Loucy (cell line): ENCODE measurements at regions not wholly inside any gene's neighbourhood (a gene's known extent, or its start where the extent isn't known, plus 50 kb on each side); places are given as distances from the start of the nearest gene placed in this dataset.

Experiments
- H2AFZ ChIP-seq: fragments of 200-600 bp; sonication (generic); 2 replicates; pipeline ENCODE4 v1.6.0; 2016; ENCODE audit warnings: antibody characterized with exemption, mild to moderate bottlenecking, low read length, moderate library complexity
- H3F3A ChIP-seq: fragments of 200-600 bp; 2 replicates; pipeline ENCODE4 v1.6.0; 2016; ENCODE audit warnings: antibody characterized with exemption, low read depth, mild to moderate bottlenecking
- H3K27me3 ChIP-seq: fragments of 200-600 bp; sonication (generic); 2 replicates; pipeline ENCODE4 v1.6.1; 2014; ENCODE audit warnings: low read length, mild to moderate bottlenecking; ENCODE audit not compliant: insufficient read depth, poor library complexity, severe bottlenecking
- H3K36me3 ChIP-seq: fragments of 200-600 bp; sonication (generic); 2 replicates; pipeline ENCODE4 v1.6.1; 2016; ENCODE audit warnings: low read length; ENCODE audit not compliant: insufficient read depth
- H3K4me1 ChIP-seq: fragments of 200-600 bp; sonication (generic); 2 replicates; pipeline ENCODE4 v1.5.1; 2014; ENCODE audit warnings: low read length, mild to moderate bottlenecking; ENCODE audit not compliant: insufficient read depth, poor library complexity, severe bottlenecking
- H3K4me2 ChIP-seq: fragments of 200-600 bp; sonication (generic); 2 replicates; pipeline ENCODE4 v1.6.0; 2014; ENCODE audit warnings: antibody characterized with exemption, low read length, low read depth, mild to moderate bottlenecking; ENCODE audit not compliant: poor library complexity, severe bottlenecking
- H3K4me3 ChIP-seq: fragments of 200-600 bp; sonication (generic); 2 replicates; pipeline ENCODE4 v1.5.1; 2014; ENCODE audit warnings: low read length, mild to moderate bottlenecking, mixed read lengths; ENCODE audit not compliant: poor library complexity, severe bottlenecking
- H3K79me2 ChIP-seq: fragments of 200-600 bp; sonication (generic); 2 replicates; pipeline ENCODE4 v1.6.1; 2014; ENCODE audit warnings: low read length; ENCODE audit not compliant: insufficient read depth
- H3K9ac ChIP-seq: fragments of 200-600 bp; sonication (generic); 2 replicates; pipeline ENCODE4 v1.6.0; 2014; ENCODE audit warnings: mild to moderate bottlenecking, low read depth, low read length, moderate library complexity; ENCODE audit not compliant: poor library complexity, severe bottlenecking
- H3K9me2 ChIP-seq: fragments of 200-600 bp; sonication (generic); replicated peaks from 2 replicates; pipeline ENCODE4 v1.6.1; 2016; ENCODE audit warnings: low read depth, low read length, mixed read lengths
- H3K9me3 ChIP-seq: fragments of 200-600 bp; sonication (generic); 2 replicates; pipeline ENCODE4 v1.6.1; 2014; ENCODE audit warnings: mild to moderate bottlenecking, antibody characterized with exemption, low read length, low read depth; ENCODE audit not compliant: insufficient read depth
- H4K20me1 ChIP-seq: fragments of 200-600 bp; sonication (generic); 2 replicates; pipeline ENCODE4 v1.6.0; 2014; ENCODE audit warnings: antibody characterized with exemption, low read length, mild to moderate bottlenecking; ENCODE audit not compliant: insufficient read depth, poor library complexity, severe bottlenecking
- EZH2phosphoT487 ChIP-seq: fragments of 200-600 bp; IDR thresholded peaks from 2 replicates; pipeline ENCODE4 v1.6.1; 2018; ENCODE audit warnings: antibody characterized with exemption, mild to moderate bottlenecking, moderate library complexity, borderline replicate concordance
- TF ChIP-seq, protein P1 (sequence below): fragments of 200-600 bp; sonication (generic); conservative IDR thresholded peaks from 2 replicates; pipeline ENCODE4 v1.5.1; 2014; ENCODE audit warnings: mild to moderate bottlenecking, antibody characterized with exemption, low read length

DNA sequence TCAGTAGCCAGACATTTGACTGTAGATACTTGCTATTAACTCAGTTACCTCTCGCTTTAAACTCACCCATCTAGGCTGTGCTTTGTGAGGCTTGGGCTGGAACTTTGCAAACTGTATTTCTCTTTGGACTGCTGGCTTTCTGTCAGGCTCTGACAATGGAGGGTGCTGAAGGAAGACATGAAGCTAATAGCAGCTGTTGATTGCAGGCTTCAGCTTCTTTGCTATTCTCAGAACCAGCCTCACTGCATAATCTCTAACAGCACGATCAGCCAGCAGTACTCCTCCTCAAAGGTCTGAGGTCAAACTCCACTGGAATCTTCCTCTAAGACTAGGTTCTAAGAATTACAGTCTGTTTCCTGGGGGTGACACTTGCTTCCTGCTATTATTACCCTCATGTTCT is 295.6 kb downstream of the ZBBX start:
- H4K20me1 ChIP-seq: no peaks in the 10 kb centered on the region
- H3F3A ChIP-seq: no peaks in the 10 kb centered on the region
- no peaks in the 10 kb centered on the region for H3K27me3 ChIP-seq
- H3K36me3 ChIP-seq: no peaks in the 10 kb centered on the region
- no peak overlapping the region for H3K9ac ChIP-seq
- H3K79me2 ChIP-seq: no peaks in the 10 kb centered on the region
- no peaks in the 10 kb centered on the region for H3K9me3 ChIP-seq
- TF ChIP-seq, protein P1, sequence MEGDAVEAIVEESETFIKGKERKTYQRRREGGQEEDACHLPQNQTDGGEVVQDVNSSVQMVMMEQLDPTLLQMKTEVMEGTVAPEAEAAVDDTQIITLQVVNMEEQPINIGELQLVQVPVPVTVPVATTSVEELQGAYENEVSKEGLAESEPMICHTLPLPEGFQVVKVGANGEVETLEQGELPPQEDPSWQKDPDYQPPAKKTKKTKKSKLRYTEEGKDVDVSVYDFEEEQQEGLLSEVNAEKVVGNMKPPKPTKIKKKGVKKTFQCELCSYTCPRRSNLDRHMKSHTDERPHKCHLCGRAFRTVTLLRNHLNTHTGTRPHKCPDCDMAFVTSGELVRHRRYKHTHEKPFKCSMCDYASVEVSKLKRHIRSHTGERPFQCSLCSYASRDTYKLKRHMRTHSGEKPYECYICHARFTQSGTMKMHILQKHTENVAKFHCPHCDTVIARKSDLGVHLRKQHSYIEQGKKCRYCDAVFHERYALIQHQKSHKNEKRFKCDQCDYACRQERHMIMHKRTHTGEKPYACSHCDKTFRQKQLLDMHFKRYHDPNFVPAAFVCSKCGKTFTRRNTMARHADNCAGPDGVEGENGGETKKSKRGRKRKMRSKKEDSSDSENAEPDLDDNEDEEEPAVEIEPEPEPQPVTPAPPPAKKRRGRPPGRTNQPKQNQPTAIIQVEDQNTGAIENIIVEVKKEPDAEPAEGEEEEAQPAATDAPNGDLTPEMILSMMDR: no peak
- no peak for TF ChIP-seq EZH2phosphoT487
- H3K9me2 ChIP-seq: no peaks in the 10 kb centered on the region
- H3K4me1 ChIP-seq: no peaks in the 10 kb centered on the region
- H3K4me2 ChIP-seq: no peak overlapping the region
- H3K4me3 ChIP-seq: no peak overlapping the region
- no peak overlapping the region for H2AFZ ChIP-seq

- no peaks in the 10 kb centered on the region for H3K4me1 ChIP-seq
- H4K20me1 ChIP-seq: no peaks in the 10 kb centered on the region
- no peaks in the 10 kb centered on the region for H3F3A ChIP-seq
- H3K4me2 ChIP-seq: peak overlapping the region; percentile 51
- no peaks in the 10 kb centered on the region for H3K9me2 ChIP-seq
- peak overlapping the region; percentile 34 for H3K4me3 ChIP-seq
- no peaks in the 10 kb centered on the region for H3K79me2 ChIP-seq
- H3K27me3 ChIP-seq: no peaks in the 10 kb centered on the region
- H3K9ac ChIP-seq: no peak overlapping the region
- H3K9me3 ChIP-seq: no peaks in the 10 kb centered on the region
- H2AFZ ChIP-seq: peak overlapping the region; percentile 66
- H3K36me3 ChIP-seq: no peaks in the 10 kb centered on the region
- TF ChIP-seq, protein P1: no peak
- no peak for TF ChIP-seq EZH2phosphoT487
Measured at GRCh38 chr3:167078070-167078622, 302.0 kb downstream of the ZBBX start.

- H3K36me3 ChIP-seq: no peaks in the 10 kb centered on the region
- no peaks in the 10 kb centered on the region for H3K4me1 ChIP-seq
- H3K79me2 ChIP-seq: no peaks in the 10 kb centered on the region
- H3K4me2 ChIP-seq: no peak overlapping the region
- no peaks in the 10 kb centered on the region for H3K27me3 ChIP-seq
- no peaks in the 10 kb centered on the region for H3F3A ChIP-seq
- no peaks in the 10 kb centered on the region for H4K20me1 ChIP-seq
- no peak overlapping the region for H2AFZ ChIP-seq
- no peaks in the 10 kb centered on the region for H3K9me3 ChIP-seq
- no peak overlapping the region for H3K9ac ChIP-seq
- no peak for TF ChIP-seq EZH2phosphoT487
- TF ChIP-seq, protein P1: no peak
- no peaks in the 10 kb centered on the region for H3K9me2 ChIP-seq
- no peak overlapping the region for H3K4me3 ChIP-seq
Measured at GRCh38 chr3:167067787-167068161, 312.3 kb downstream of the ZBBX start.
